Activated CD8-positive, alpha-beta memory T cell treated with anti-CD3 and anti-CD28 coated beads, Interleukin-2, amount 50 U/mL, for 48 hours (primary cell): ENCODE measurements at regions not wholly inside any gene's neighbourhood (a gene's known extent, or its start where the extent isn't known, plus 50 kb on each side); places are given as distances from the start of the nearest gene placed in this dataset.

ENCODE experiments used
- DNase-seq: peaks from one replicate; pipeline ENCODE4 v3.0.0-alpha.2; 2020

DNA sequence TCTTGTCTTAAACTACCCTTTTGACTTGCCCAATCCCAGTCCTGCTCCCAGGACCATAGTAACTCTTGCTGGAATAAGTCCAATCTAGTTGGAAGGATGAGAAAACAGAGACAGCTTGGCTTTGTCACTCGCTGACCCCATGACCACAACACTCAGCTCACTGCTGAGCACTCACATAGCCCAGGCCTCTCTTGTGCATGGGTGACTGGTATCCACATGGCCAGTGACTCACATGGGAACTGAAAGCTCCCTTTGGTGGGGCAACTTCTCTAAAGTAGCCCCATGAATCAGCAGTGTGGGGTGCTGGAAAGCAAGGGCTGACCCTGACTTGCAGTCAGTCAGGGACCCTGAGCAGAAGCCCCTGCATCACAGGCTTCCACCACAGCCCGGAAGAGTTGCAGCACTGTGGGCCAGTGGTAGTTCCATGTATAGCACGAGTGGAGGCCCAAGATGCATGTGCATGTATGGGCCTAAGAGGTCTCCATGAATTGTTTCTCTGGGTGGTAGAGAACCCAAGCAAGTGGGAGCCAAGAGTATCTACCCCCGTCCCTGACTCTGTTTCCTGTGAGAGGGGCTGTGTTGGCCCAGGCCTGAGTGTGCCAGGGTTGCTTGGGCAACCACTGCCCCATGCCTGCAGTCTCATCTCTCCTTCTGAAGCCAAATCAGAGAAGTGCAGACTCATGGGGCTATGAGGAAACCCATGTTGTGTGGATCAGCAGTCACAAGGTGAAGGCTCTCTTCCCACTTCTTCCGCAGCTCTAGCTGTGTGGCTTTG is 62.1 kb upstream of the XCR1 start:
- peak; percentile 66 for DNase-seq

DNA sequence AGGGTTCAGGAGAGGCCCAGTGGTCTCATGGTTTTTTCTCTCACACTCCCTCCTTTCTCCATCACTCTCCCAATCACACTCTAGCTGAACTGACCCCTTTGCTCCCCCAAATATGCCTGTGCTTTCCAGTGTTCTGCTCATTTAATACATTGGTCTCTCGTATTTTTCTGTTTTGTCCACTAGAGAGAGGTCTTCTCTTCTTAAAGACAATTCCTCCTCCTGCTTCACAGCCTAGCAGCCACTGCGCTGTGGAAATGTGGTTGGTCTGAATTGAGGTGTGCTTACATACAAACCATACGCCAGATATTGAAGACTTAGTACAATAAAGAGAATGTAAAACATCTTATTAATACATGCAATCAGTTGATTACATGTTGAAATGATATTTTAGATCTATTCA is 60.6 kb upstream of the XCR1 start:
- DNase-seq: no peak

DNA sequence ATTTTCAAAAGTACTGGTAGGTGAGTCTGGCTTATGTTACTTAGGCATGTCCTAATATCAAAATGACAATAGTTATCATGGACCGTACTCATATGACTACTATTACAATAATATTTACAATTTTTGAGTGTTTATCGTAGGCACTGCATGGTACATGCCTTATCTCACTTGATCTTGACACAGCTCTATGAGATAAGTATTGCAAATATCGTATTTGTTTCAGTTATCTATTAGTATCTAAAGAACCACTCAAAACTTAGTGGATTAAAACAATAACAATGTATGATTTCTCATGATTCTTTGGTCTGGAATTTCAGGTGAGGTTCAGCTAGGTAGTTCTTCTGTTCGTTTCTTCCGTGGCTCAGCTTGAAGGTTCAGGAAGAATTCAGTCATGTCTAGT is 59.7 kb upstream of the XCR1 start:
- no peak for DNase-seq

DNA sequence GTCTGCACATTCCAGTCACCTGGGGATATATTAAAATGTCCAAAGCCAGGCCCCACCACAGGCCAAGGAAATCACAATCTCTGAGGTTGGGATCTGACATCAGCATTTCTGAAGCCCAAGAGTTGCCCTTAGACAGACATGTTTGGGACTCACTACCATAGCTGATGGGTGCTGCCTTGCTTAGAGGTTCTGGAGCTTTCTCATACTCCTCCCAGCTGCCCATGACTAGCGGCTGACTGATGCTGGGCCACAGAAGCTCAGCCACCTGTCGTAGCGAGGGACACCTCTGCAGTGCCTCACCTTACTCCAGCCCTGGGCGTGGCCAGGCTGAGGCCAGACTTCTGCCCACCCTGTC is 58.8 kb upstream of the XCR1 start:
- DNase-seq: no peak

DNA sequence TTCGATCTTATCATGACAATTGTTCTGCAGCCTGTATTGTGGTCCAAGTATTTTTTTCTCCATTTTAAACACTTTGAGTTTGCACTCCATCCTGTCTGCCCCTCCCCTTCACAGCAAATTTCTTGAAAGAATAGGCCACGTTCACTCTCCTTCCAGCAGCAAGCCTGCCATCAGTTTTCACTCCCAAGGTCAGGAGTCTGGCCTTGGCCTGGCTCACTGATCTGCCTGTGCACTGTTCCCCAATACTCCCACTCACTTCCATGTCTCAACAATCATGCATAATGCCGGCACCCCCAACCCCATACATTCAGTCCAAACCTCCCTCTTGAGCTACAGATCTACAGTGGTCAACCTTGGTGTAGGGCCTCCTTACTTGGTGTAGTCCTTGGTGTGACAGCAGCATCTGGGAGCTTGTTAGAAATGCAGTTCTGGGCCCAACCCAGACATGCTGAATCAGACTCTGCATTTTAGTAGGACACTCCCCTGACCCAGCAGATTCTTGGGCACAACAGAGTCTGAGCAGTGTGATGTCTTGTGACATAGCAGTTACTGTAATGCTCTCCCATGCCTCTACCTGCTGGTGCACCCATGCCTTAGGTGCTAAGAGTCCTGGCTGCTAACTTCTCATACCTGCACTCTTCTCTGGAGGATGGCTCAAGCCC is 58.3 kb upstream of the XCR1 start:
- DNase-seq: no peak

DNA sequence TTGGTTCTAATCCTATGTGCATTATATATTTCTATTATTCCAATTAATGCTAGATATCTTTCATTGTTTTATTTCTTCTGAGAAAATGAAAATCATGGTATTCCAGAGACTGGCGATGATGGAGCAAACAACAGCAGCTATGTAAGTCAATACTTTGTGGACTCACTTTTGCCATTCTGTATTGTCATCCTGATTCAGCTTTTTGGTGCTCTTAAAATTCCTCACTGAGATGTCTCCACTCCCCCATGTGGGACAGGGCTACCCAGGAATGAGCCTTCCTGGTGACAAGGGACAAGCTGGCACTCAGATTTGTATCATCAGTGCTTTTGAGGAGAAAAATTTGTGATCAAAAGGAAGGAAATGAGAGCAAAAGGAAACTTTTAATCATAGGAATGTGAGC is 56.7 kb upstream of the XCR1 start:
- DNase-seq: no peak

DNA sequence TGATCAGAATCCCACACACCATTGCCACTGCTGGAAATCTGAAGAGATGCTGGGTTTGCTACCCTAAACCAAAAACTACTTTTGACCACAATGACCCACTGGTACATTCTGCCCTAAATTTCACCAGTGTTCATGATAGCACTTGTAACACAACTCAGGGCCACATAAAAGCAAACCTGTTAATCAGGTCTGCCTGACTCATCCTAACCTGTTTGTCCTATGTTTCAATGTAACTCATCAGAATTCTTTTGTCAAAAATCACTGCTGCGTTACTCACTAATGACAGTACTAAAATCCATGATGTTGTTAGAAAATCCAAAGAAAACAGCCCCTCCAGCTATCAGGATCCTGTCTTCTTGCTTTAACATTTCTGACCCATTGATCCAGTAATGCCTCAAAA is 55.6 kb upstream of the XCR1 start:
- DNase-seq: no peak

DNA sequence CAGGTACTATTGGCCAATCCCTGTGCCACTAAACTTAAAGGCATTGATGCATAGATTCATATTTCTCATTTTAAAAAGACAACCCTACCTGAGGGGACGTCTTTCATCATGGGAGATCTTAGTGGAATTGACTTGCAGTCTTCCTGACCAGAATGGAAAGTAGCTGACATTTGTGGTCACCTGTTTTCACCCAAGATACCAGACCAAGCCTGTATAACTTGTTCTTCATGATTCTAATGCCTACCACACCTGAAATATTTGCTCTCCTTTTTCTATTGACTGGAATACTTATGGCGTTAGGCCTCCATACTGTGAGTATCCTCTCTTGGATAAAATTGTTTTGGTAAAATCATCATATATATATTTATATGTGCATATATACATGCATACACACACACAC is 54.7 kb upstream of the XCR1 start:
- DNase-seq: no peak

DNA sequence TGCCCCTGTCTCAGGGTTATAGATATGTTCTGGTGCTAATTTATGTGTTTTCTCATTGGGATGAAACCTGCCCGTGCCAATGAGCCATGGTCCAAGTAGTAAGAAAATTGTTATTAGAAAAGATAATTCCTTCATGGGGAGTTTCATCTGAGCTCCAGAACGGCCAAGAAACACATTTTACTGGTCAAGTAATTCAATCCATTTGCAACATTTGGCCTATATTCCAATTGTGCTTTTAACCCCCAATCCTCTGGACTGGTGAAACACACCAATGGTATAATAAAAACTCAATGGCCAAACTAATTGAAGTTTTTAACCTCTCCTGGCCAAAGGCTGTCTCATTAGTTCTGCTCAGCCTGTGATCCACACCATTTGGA is 53.7 kb upstream of the XCR1 start:
- DNase-seq: no peak

DNA sequence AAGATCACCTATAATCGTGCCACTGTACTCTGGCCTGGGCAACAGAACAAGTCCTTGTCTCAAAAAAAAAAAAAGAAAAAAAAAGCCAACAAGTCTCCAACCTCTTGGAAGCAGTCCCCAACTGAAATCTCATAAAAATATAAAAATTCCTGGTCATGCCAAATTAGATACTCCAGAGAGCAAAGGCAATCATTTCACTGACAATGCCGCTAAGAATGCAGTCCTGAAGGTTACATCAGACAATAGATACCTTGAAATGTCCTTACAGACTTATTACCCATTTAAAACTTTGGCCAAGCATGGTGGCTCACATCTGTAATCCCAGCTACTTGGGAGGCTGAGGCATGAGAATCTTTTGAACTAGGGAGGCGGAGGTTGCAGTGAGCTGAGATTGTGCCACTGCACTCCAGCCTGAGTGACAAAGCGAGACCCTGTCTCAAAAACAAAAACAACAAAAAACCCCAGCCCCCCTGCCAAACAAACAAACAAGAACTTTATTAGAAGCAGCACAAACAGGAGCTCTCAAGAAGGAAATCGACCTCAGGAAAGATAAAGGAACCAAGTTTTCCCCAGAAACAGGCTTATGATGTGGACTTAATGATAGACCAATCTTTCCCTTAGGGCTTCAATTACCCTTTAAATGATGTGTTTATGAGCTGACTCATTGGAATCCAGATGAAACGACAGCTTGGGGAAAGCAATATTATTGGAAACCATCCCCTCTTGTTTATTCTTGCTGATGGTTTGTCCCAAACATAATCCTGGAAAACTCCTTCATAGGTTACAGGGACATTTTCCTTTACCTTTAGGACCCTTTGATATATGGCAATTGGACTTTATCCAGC is 53.1 kb upstream of the XCR1 start:
- DNase-seq: no peak

DNA sequence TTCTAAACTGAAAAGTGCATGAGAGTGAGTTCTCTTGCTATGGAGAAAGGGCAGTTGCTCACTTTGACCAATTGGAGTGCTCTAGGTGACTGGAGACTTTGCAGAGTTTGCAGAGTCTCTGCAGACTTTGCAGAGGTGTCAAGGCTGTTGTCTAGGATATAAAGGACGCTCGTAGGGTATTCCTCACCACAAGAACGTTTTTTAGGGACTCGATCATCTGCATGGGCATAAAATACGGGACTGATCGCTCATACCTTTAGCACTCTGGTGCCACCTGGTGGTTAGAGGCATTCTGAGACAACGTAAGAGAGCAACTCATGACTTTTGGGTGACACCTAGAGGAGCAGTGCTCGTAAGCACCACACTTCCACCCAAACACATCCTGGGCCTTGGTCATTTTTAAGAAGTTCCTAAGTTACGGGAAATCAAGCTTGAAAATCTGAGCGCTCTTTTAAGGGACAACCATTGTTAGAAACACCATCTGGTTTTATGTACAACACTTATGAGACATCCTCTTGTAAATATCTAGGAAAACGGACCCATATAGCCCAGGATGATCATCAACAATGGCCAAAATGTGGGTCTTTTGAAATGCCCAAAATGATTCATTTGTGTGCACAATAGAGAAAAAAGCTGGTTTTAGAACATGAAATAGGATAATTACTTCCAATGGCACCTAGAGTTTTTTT is 51.6 kb upstream of the XCR1 start:
- DNase-seq: peak; percentile 91
